Choroid plexus epithelial cell (primary cell): ENCODE measurements at regions not wholly inside any gene's neighbourhood (a gene's known extent, or its start where the extent isn't known, plus 50 kb on each side); places are given as distances from the start of the nearest gene placed in this dataset.

Experiments used
- DNase-seq: peaks from one replicate; pipeline ENCODE4 v3.0.0-alpha.2; 2010; ENCODE audit warnings: low read depth
- H3K4me3 ChIP-seq: 2 replicates; pipeline ENCODE4 v1.5.1; 2011; ENCODE audit warnings: low read depth, mild to moderate bottlenecking, control low read depth, low read length, moderate library complexity
- CTCF ChIP-seq: conservative IDR thresholded peaks from 2 replicates; pipeline ENCODE4 v1.5.1; 2011; ENCODE audit warnings: low read depth, mild to moderate bottlenecking, control low read depth, inconsistent platforms, low read length, moderate library complexity

DNA sequence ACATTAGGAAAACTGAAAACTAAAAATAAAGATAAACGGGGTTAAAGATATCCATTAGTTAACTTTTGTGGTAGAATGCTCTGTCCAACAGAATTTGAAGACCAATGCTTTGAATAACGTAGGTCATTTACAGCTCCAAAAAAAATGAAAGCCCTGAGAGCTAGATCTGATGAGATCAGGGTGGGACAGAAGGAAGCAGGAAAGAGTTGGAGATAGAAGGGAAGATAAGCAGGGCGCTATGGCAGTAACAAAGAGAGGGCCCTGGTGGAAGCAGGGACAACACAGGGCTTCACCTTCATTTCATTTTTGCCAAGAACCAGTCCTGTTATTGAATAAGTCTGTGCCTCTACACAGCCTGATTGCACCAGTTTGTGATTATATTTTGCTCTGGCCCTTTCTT is 51.0 kb upstream of the RGS8 start:
- no peak overlapping the region for H3K4me3 ChIP-seq
- TF ChIP-seq CTCF, result no peak
- no peak for DNase-seq

GRCh38 chr1:182739545-182739944 is 50.0 kb upstream of the NPL start:
- DNase-seq, result peak; percentile 31
- TF ChIP-seq CTCF, result no peak
- H3K4me3 ChIP-seq, result no peak overlapping the region
